Endothelial cell of umbilical vein (primary cell): ENCODE measurements at regions not wholly inside any gene's neighbourhood (a gene's known extent, or its start where the extent isn't known, plus 50 kb on each side); places are given as distances from the start of the nearest gene placed in this dataset.

Experiments used
- BruUV-seq: library from RNA; stranded (reverse); fragments of 400-500 nt; replicated peaks from 2 replicates; lab custom pipeline; 2021; lab: Mats Ljungman, UMichigan
- CTCF ChIA-PET: fragments of 300-600, 350-600 bp; sonication (Branson Sonifier 250); formaldehyde crosslinking; loops from one replicate; lab custom pipeline; 2021; ENCODE audit warnings: antibody characterized with exemption, inconsistent platforms; lab: Charles Lee
- POLR2A ChIA-PET: fragments of 300-600, 350-600 bp; sonication (Branson Sonifier 250); formaldehyde crosslinking; loops from one replicate; lab custom pipeline; 2021; ENCODE audit warnings: antibody characterized with exemption, inconsistent platforms; lab: Charles Lee
- DNase-seq: peaks from one replicate; pipeline ENCODE4 v3.0.0-alpha.2; 2011; ENCODE audit warnings: low read depth, low spot score
- FAIRE-seq: peaks from 2 replicates; lab custom pipeline; 2011; peaks lifted over from hg19 to GRCh38; lab: Jason Lieb, UNC
- H2AFZ ChIP-seq: 2 replicates; pipeline ENCODE4 v1.6.0; 2012; ENCODE audit warnings: low read depth, low read length, control low read depth, inconsistent platforms
- H3K27ac ChIP-seq: 2 replicates; pipeline ENCODE4 v1.5.1; 2011; ENCODE audit warnings: low read depth, mild to moderate bottlenecking, control low read depth, low read length, moderate library complexity; ENCODE audit not compliant: insufficient read depth
- H3K27me3 ChIP-seq, 2 experiments: 2 replicates each; pipeline versions ENCODE4 v1.6.0 to v1.6.1; 2011; ENCODE audit warnings: low read length in 2 of 2, mixed read lengths in 1 of 2; ENCODE audit not compliant: control insufficient read depth in 2 of 2, insufficient read depth in 2 of 2
- H3K36me3 ChIP-seq, 2 experiments: 2 replicates in 1 of 2; 3 replicates in 1 of 2; pipeline ENCODE4 v1.5.1; 2011; ENCODE audit warnings: low read length in 2 of 2, mild to moderate bottlenecking in 1 of 2, moderate library complexity in 1 of 2; ENCODE audit not compliant: control insufficient read depth in 2 of 2, insufficient read depth in 2 of 2; ENCODE audit errors: extremely low read depth in 1 of 2
- H3K4me1 ChIP-seq: 3 replicates; pipeline ENCODE4 v1.5.1; 2011; ENCODE audit warnings: mild to moderate bottlenecking, low read length; ENCODE audit not compliant: control insufficient read depth, insufficient read depth; ENCODE audit errors: extremely low read depth
- H3K4me2 ChIP-seq: 2 replicates; pipeline ENCODE4 v1.6.1; 2011; ENCODE audit warnings: low read length, control low read depth, mixed read lengths; ENCODE audit not compliant: insufficient read depth
- H3K4me3 ChIP-seq, 3 experiments: fragments of 200-600 bp in 1 of 3; sonication (generic), shearing (Covaris generic) in 1 of 3; replicated peaks in 1 of 3; 2 replicates each; pipeline ENCODE4 v1.5.1; 2011 to 2016; ENCODE audit warnings: control low read depth in 3 of 3, low read length in 3 of 3, mild to moderate bottlenecking in 2 of 3, inconsistent platforms in 1 of 3, low read depth in 1 of 3, moderate library complexity in 1 of 3; ENCODE audit not compliant: insufficient read depth in 1 of 3
- H3K79me2 ChIP-seq: 2 replicates; pipeline ENCODE4 v1.6.0; 2012; ENCODE audit warnings: low read length, inconsistent platforms; ENCODE audit not compliant: control insufficient read depth, insufficient read depth
- H3K9ac ChIP-seq: replicated peaks from 2 replicates; pipeline ENCODE3; 2011; ENCODE audit warnings: low read length, control low read depth; ENCODE audit not compliant: insufficient read depth; ENCODE audit errors: extremely low read depth
- H3K9me1 ChIP-seq: replicated peaks from 3 replicates; pipeline ENCODE4 v1.6.0; 2011; ENCODE audit warnings: mild to moderate bottlenecking, low read length; ENCODE audit not compliant: control insufficient read depth, insufficient read depth; ENCODE audit errors: extremely low read depth
- H3K9me3 ChIP-seq: replicated peaks from 2 replicates; pipeline ENCODE4 v1.5.1; 2012; ENCODE audit warnings: low read length, inconsistent platforms; ENCODE audit not compliant: control insufficient read depth, insufficient read depth
- H4K20me1 ChIP-seq: replicated peaks from 2 replicates; pipeline ENCODE3; 2011; ENCODE audit warnings: mild to moderate bottlenecking, low read length; ENCODE audit not compliant: control insufficient read depth, insufficient read depth; ENCODE audit errors: extremely low read depth
- CTCF ChIP-seq, 2 donors: IDR thresholded peaks; 1 replicate in 1 of 2; 2 replicates in 1 of 2; pipeline ENCODE4 v1.5.1; 2011; ENCODE audit warnings: low read length in 2 of 2, mild to moderate bottlenecking in 2 of 2, moderate library complexity in 2 of 2, control low read depth in 1 of 2, inconsistent platforms in 1 of 2, low read depth in 1 of 2; ENCODE audit not compliant: insufficient read depth in 1 of 2; ENCODE audit errors: extremely low read depth in 1 of 2
- EZH2 ChIP-seq: IDR thresholded peaks from 2 replicates; pipeline ENCODE4 v1.6.1; 2012; ENCODE audit warnings: borderline replicate concordance, low read depth, mild to moderate bottlenecking, moderate library complexity, low read length, inconsistent platforms; ENCODE audit not compliant: severe bottlenecking
- FOS ChIP-seq: IDR thresholded peaks from 2 replicates; pipeline ENCODE4 v1.6.1; 2011; ENCODE audit warnings: mild to moderate bottlenecking, low read length, moderate library complexity, borderline replicate concordance; ENCODE audit not compliant: insufficient read depth
- GATA2 ChIP-seq: IDR thresholded peaks from 2 replicates; pipeline ENCODE4 v1.7.0; 2011; ENCODE audit warnings: low read depth, mild to moderate bottlenecking, moderate library complexity, mixed read lengths, low read length; ENCODE audit not compliant: insufficient read length, insufficient read depth
- JUN ChIP-seq: IDR thresholded peaks from 2 replicates; pipeline ENCODE4 v1.6.1; 2011; ENCODE audit warnings: borderline replicate concordance, low read depth; ENCODE audit not compliant: insufficient read length, insufficient read depth
- MAX ChIP-seq: IDR thresholded peaks from 2 replicates; pipeline ENCODE4 v1.6.1; 2011; ENCODE audit not compliant: insufficient read depth, insufficient read length
- MYC ChIP-seq: IDR thresholded peaks from one replicate; pipeline ENCODE4 v1.6.1; 2011; ENCODE audit warnings: mild to moderate bottlenecking, low read depth, low read length
- POLR2A ChIP-seq: IDR thresholded peaks from 2 replicates; pipeline ENCODE4 v1.6.1; 2012; ENCODE audit warnings: low read depth, mild to moderate bottlenecking, control low read depth, low read length
- POLR2AphosphoS5 ChIP-seq: IDR thresholded peaks from 2 replicates; pipeline ENCODE4 v1.6.1; 2012; ENCODE audit warnings: low read depth, mild to moderate bottlenecking, control low read depth, low read length, moderate library complexity; ENCODE audit not compliant: insufficient read depth
- dilution Hi-C: fragments of 300-500 bp; cut with MboI; formaldehyde crosslinking; loops from one replicate; pipeline ENCODE4 v1.15.0; 2019; ENCODE audit warnings: low sequenced_read_pairs; ENCODE audit not compliant: extremely low pct_ligation_motif_present
- intact Hi-C: fragments of 100-400 bp; cut with micrococcal nuclease; formaldehyde crosslinking; loops from one replicate; pipeline ENCODE4 v1.10.0; 2022

- Histone ChIP-seq H3K27ac (no peak overlapping the region), H3K36me3 (no peaks in the 10 kb centered on the region), H3K79me2 (no peaks in the 10 kb centered on the region), H3K27me3 (peaks cover 0 to 12% of the 10 kb centered on the region in 2 experiments), H2AFZ (no peak overlapping the region), H3K4me3 (no peak overlapping the region), H3K4me1 (no peaks in the 10 kb centered on the region), H3K9ac (no peak overlapping the region), H3K4me2 (no peak overlapping the region), H3K9me1 (no peaks in the 10 kb centered on the region), H4K20me1 (no peaks in the 10 kb centered on the region), H3K9me3 (no peaks in the 10 kb centered on the region)
- BruUV-seq: no TSS peak
- TF ChIP-seq EZH2 (no peak), GATA2 (no peak), POLR2AphosphoS5 (no peak), MAX (no peak), JUN (no peak), MYC (no peak), CTCF (IDR thresholded peaks at IDR 0.05; ENCODE audit: extremely low read depth in 1 of 2, insufficient read depth in 1 of 2, low read depth in 1 of 2, low read length in 2 of 2) (no peak), POLR2A (no peak), FOS (no peak)
- FAIRE-seq (no peak), DNase-seq (no peak)
- ChIA-PET CTCF (no interaction called here), POLR2A (no interaction called here)
- intact Hi-C loops (no loop called here), dilution Hi-C loops (no loop called here)
These were observed 83.5 kb upstream of the VANGL1 start for GRCh38 chr1:115558275-115558674.
